ENCODE measurements at regions not wholly inside any gene's neighbourhood (a gene's known extent, or its start where the extent isn't known, plus 50 kb on each side); places are given as distances from the start of the nearest gene placed in this dataset.
"Not testable (repeated sequence)": the region's sequence is repeated elsewhere in the genome, so short reads cannot be mapped to it uniquely, and the experiment has no call there.

GRCh38 chr5:164498438-164498837, 993.0 kb downstream of the MAT2B start:
- DNase-seq, result no peak
- Histone ChIP-seq H3K4me3 (ENCODE audit: insufficient read depth, low read depth, low read length) (no peak overlapping the region), H3K27me3 (ENCODE audit: control insufficient read depth, insufficient read depth, low read length) (no peaks in the 10 kb centered on the region), H3K36me3 (replicated peaks; ENCODE audit: control insufficient read depth, insufficient read depth, low read length) (no peaks in the 10 kb centered on the region)

GRCh38 chr5:164500856-164501255, 995.4 kb downstream of the MAT2B start:
- H3K4me3 ChIP-seq (ENCODE audit: insufficient read depth, low read depth, low read length), result no peak overlapping the region
- DNase-seq, result no peak
- H3K36me3 ChIP-seq (replicated peaks; ENCODE audit: control insufficient read depth, insufficient read depth, low read length), result no peaks in the 10 kb centered on the region
- H3K27me3 ChIP-seq (ENCODE audit: control insufficient read depth, insufficient read depth, low read length), result no peaks in the 10 kb centered on the region

GRCh38 chr5:164501344-164501743, 995.9 kb downstream of the MAT2B start:
- no peaks in the 10 kb centered on the region for H3K36me3 ChIP-seq (replicated peaks; ENCODE audit: control insufficient read depth, insufficient read depth, low read length)
- H3K4me3 ChIP-seq (ENCODE audit: insufficient read depth, low read depth, low read length), result no peak overlapping the region
- DNase-seq, result no peak
- H3K27me3 ChIP-seq (ENCODE audit: control insufficient read depth, insufficient read depth, low read length), result no peaks in the 10 kb centered on the region

GRCh38 chr5:164504141-164504772, 998.8 kb downstream of the MAT2B start:
- no peaks in the 10 kb centered on the region for H3K27me3 ChIP-seq (ENCODE audit: control insufficient read depth, insufficient read depth, low read length)

GRCh38 chr5:164505791-164506190, 1000.4 kb downstream of the MAT2B start:
- Histone ChIP-seq H3K4me3 (ENCODE audit: insufficient read depth, low read depth, low read length) (no peak overlapping the region), H3K27me3 (ENCODE audit: control insufficient read depth, insufficient read depth, low read length) (no peaks in the 10 kb centered on the region), H3K36me3 (replicated peaks; ENCODE audit: control insufficient read depth, insufficient read depth, low read length) (no peaks in the 10 kb centered on the region)
- DNase-seq, result no peak

More at GRCh38 chr5:164504141-164504772, 998.8 kb downstream of the MAT2B start:
- Histone ChIP-seq H3K4me3 (ENCODE audit: insufficient read depth, low read depth, low read length) (no peak overlapping the region), H3K36me3 (replicated peaks; ENCODE audit: control insufficient read depth, insufficient read depth, low read length) (no peaks in the 10 kb centered on the region)
- DNase-seq, result peak; percentile 1

GRCh38 chr5:164518067-164518740, 1012.8 kb downstream of the MAT2B start:
- no peak for DNase-seq
- Histone ChIP-seq H3K4me3 (ENCODE audit: insufficient read depth, low read depth, low read length) (no peak overlapping the region), H3K36me3 (replicated peaks; ENCODE audit: control insufficient read depth, insufficient read depth, low read length) (no peaks in the 10 kb centered on the region), H3K27me3 (ENCODE audit: control insufficient read depth, insufficient read depth, low read length) (no peaks in the 10 kb centered on the region)

- Histone ChIP-seq H3K36me3 (replicated peaks; ENCODE audit: control insufficient read depth, insufficient read depth, low read length) (no peaks in the 10 kb centered on the region), H3K4me3 (ENCODE audit: insufficient read depth, low read depth, low read length) (no peak overlapping the region), H3K27me3 (ENCODE audit: control insufficient read depth, insufficient read depth, low read length) (no peaks in the 10 kb centered on the region)
- DNase-seq, result no peak
These were observed 1013.3 kb downstream of the MAT2B start for GRCh38 chr5:164518741-164519080.

GRCh38 chr5:164532235-164532900, 1026.9 kb downstream of the MAT2B start:
- Histone ChIP-seq H3K36me3 (replicated peaks; ENCODE audit: control insufficient read depth, insufficient read depth, low read length) (no peaks in the 10 kb centered on the region), H3K4me3 (ENCODE audit: insufficient read depth, low read depth, low read length) (no peak overlapping the region), H3K27me3 (ENCODE audit: control insufficient read depth, insufficient read depth, low read length) (no peaks in the 10 kb centered on the region)
- no peak for DNase-seq

- H3K36me3 ChIP-seq (replicated peaks; ENCODE audit: control insufficient read depth, insufficient read depth, low read length); H3K4me3 ChIP-seq (ENCODE audit: insufficient read depth, low read depth, low read length); DNase-seq; H3K27me3 ChIP-seq (ENCODE audit: control insufficient read depth, insufficient read depth, low read length): not testable (repeated sequence)
These were observed 1028.0 kb downstream of the MAT2B start for GRCh38 chr5:164533426-164533825.

GRCh38 chr5:164540174-164540573, 1034.8 kb downstream of the MAT2B start:
- Histone ChIP-seq H3K4me3 (ENCODE audit: insufficient read depth, low read depth, low read length) (no peak overlapping the region), H3K36me3 (replicated peaks; ENCODE audit: control insufficient read depth, insufficient read depth, low read length) (no peaks in the 10 kb centered on the region), H3K27me3 (ENCODE audit: control insufficient read depth, insufficient read depth, low read length) (no peaks in the 10 kb centered on the region)
- no peak for DNase-seq

GRCh38 chr5:164545507-164545906, 1040.1 kb downstream of the MAT2B start:
- Histone ChIP-seq H3K36me3 (replicated peaks; ENCODE audit: control insufficient read depth, insufficient read depth, low read length) (no peaks in the 10 kb centered on the region), H3K27me3 (ENCODE audit: control insufficient read depth, insufficient read depth, low read length) (no peaks in the 10 kb centered on the region), H3K4me3 (ENCODE audit: insufficient read depth, low read depth, low read length) (no peak overlapping the region)
- no peak for DNase-seq

- DNase-seq, result no peak
- no peaks in the 10 kb centered on the region for H3K27me3 ChIP-seq (ENCODE audit: control insufficient read depth, insufficient read depth, low read length)
- no peak overlapping the region for H3K4me3 ChIP-seq (ENCODE audit: insufficient read depth, low read depth, low read length)
- H3K36me3 ChIP-seq (replicated peaks; ENCODE audit: control insufficient read depth, insufficient read depth, low read length), result no peaks in the 10 kb centered on the region
These were observed 1048.4 kb downstream of the MAT2B start for GRCh38 chr5:164553851-164554250.

GRCh38 chr5:164555809-164556208, 1050.4 kb downstream of the MAT2B start:
- Histone ChIP-seq H3K4me3 (ENCODE audit: insufficient read depth, low read depth, low read length) (no peak overlapping the region), H3K27me3 (ENCODE audit: control insufficient read depth, insufficient read depth, low read length) (no peaks in the 10 kb centered on the region)
- DNase-seq, result no peak

GRCh38 chr5:164560216-164560615, 1054.8 kb downstream of the MAT2B start:
- H3K4me3 ChIP-seq (ENCODE audit: insufficient read depth, low read depth, low read length), result no peak overlapping the region
- no peaks in the 10 kb centered on the region for H3K36me3 ChIP-seq (replicated peaks; ENCODE audit: control insufficient read depth, insufficient read depth, low read length)
- DNase-seq, result no peak

More at GRCh38 chr5:164555809-164556208, 1050.4 kb downstream of the MAT2B start:
- no peaks in the 10 kb centered on the region for H3K36me3 ChIP-seq (replicated peaks; ENCODE audit: control insufficient read depth, insufficient read depth, low read length)

More at GRCh38 chr5:164560216-164560615, 1054.8 kb downstream of the MAT2B start:
- H3K27me3 ChIP-seq (ENCODE audit: control insufficient read depth, insufficient read depth, low read length), result no peaks in the 10 kb centered on the region
